MM.1S (cell line): ENCODE measurements at regions not wholly inside any gene's neighbourhood (a gene's known extent, or its start where the extent isn't known, plus 50 kb on each side); places are given as distances from the start of the nearest gene placed in this dataset.

ENCODE experiments used
- EZH2phosphoT487 ChIP-seq: fragments of 300-600 bp; sonication (generic); IDR thresholded peaks from 2 replicates; pipeline ENCODE4 v1.6.1; 2018; ENCODE audit warnings: antibody characterized with exemption, low read length
- TF ChIP-seq, protein P1 (sequence below): fragments of 300-600 bp; sonication (generic); IDR thresholded peaks from 2 replicates; pipeline ENCODE4 v1.5.1; 2016; ENCODE audit warnings: antibody characterized with exemption, low read length, mixed read lengths

DNA sequence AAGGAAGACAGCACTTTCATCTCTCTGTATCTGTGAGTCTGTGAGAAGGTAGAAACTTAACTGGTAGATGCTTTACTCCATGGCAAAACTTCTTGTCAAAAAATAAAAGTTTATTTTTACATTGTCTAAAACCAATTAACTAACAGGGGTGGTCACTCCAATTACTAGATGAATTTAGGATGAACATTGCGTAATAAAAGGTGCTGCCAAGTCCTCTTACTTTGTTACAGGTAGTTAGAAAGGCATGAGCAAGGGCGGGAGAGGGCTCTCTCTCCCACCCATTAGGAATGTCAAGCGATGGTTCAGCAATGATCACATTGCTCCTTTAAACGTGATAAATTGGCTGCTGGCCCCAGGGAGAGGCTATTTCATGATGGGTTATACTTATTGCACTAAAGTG lies 512.3 kb downstream of the SLITRK5 start:
- TF ChIP-seq, protein P1, sequence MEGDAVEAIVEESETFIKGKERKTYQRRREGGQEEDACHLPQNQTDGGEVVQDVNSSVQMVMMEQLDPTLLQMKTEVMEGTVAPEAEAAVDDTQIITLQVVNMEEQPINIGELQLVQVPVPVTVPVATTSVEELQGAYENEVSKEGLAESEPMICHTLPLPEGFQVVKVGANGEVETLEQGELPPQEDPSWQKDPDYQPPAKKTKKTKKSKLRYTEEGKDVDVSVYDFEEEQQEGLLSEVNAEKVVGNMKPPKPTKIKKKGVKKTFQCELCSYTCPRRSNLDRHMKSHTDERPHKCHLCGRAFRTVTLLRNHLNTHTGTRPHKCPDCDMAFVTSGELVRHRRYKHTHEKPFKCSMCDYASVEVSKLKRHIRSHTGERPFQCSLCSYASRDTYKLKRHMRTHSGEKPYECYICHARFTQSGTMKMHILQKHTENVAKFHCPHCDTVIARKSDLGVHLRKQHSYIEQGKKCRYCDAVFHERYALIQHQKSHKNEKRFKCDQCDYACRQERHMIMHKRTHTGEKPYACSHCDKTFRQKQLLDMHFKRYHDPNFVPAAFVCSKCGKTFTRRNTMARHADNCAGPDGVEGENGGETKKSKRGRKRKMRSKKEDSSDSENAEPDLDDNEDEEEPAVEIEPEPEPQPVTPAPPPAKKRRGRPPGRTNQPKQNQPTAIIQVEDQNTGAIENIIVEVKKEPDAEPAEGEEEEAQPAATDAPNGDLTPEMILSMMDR: no peak
- no peak for TF ChIP-seq EZH2phosphoT487
